Urinary bladder (tissue), 3 donors: ENCODE measurements at regions not wholly inside any gene's neighbourhood (a gene's known extent, or its start where the extent isn't known, plus 50 kb on each side); places are given as distances from the start of the nearest gene placed in this dataset.

Experiments used
- DNase-seq: peaks from one replicate; pipeline ENCODE4 v3.0.0-alpha.2; 2015; ENCODE audit errors: extremely low spot score
- H3K27ac ChIP-seq: one replicate; pipeline ENCODE4 v1.5.1; 2013; ENCODE audit warnings: low read depth, mild to moderate bottlenecking, moderate library complexity
- H3K36me3 ChIP-seq: one replicate; pipeline ENCODE4 v1.6.1; 2013; ENCODE audit warnings: mild to moderate bottlenecking, moderate library complexity; ENCODE audit not compliant: insufficient read depth
- H3K4me1 ChIP-seq: one replicate; pipeline ENCODE4 v1.6.1; 2013; ENCODE audit warnings: mild to moderate bottlenecking, moderate library complexity; ENCODE audit not compliant: insufficient read depth
- H3K4me3 ChIP-seq: one replicate; pipeline ENCODE4 v1.5.1; 2013; ENCODE audit warnings: low read depth, low read length
- WGBS: extraction: QIAGEN DNeasy Blood & Tissue Kit; methylation state at CpG from one replicate; pipeline ENCODE4 v1.1.7; 2013; 5-methylcytosine and 5-hydroxymethylcytosine counted together
- donor health status: healthy with polysubstance abuse.
- donor health status: healthy.

DNA sequence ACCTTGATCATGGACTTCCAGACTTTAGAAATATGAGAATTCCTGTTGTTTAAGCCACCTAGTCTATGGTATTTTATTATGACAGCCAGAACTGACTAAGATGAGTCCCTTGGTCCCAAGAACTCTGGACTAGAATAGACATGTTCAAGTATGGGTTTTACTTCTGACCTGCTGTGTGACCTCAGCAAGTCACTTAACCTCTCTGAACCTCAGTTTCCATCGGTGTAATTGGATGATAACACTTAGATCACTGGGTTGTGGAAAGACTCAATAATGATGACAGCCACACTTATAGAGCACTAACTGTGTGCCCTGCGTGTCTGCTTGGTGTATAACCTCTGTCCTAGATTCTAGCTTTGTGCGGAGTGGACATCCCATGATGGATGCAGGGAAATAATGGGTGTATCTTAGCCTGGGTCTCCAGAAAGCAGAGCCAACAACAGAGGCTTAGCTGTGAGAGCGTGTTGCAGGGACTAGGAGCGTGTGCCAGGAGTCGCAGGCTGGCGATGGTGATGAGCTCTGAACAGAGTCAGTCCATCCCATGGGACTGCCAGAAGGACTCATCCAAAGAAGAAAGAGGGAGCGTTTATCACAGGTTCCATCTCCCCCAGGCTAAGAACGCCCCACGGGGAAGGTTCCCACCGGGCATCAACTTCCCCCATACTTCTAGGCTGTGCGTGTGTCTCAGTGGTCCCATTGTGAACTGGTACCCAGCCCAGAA, 93.2 kb upstream of the TP53I11 start:
- 82% methylated on average over 12 of the region's 12 CpGs for WGBS
- no peak overlapping the region for H3K4me3 ChIP-seq
- H3K4me1 ChIP-seq: no peaks in the 10 kb centered on the region
- H3K27ac ChIP-seq: no peak overlapping the region
- no peak for DNase-seq
- no peaks in the 10 kb centered on the region for H3K36me3 ChIP-seq

DNA sequence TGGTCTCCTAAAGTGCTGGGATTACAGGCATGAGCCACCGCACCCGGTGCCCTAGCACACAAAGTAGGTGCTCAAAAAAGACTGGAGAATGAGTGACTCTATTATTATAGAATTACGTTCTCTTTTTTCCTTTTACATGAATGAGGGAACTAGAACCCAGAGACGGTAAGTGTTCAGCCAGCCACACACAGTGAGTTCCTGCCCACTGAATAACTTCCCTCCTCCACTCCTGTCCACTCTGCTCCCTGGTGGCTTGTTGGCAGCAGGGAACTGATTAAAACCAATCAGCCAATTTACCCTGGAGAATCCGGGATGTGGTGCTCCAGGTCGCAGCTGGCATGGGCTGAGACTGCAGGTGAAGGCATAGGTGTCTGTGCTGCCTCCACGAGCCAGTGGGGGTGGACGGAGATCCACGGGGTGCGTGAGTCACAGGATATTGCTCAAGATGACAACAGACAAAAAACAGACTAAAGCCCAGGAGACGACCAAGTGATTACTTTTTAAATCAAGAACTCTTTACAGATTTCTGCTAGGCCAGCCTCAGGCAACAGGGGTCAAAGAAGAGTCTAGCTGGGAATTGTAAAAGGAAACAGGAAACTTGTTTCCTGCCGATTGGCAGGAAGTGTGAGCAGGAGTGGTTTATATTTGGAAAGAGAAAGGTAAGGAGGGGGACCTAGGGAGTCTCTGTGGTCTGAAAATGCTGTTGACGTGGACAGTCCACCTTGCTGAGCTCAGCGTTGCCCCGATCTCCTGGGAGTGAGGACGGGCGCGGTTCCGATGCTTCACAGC, 95.2 kb upstream of the TP53I11 start:
- Histone ChIP-seq H3K27ac (peak overlapping the region; percentile 55), H3K36me3 (no peaks in the 10 kb centered on the region), H3K4me3 (no peak overlapping the region), H3K4me1 (no peaks in the 10 kb centered on the region)
- 65% methylated on average over 19 of the region's 19 CpGs for WGBS
- DNase-seq: no peak

DNA sequence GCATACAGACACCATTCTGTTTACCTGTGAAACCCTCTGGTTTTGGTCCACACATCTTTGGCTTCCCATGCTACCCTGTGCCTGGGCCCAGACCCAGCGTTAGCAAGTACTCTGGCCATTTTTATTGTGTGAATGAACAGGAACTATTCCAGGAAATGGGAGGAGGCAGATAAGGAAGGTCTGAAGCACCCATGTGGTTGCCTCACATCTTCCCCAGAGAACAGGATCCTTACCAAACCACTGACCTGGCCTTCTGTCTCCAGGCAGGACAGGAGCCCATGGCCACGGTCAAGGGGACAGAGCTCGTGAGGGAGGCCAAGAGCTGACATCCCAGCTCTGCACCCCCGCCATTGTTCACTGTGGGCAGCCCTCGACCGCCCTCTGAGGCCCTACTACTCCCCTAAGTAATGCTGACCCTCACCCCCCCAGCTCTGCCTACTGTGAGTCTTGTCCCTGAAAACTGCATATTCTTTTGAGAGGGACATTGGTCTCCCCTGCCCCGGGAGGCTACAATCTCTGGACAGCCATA, 97.7 kb upstream of the TP53I11 start:
- DNase-seq: no peak
- H3K4me3 ChIP-seq: no peak overlapping the region
- H3K27ac ChIP-seq: no peak overlapping the region
- no peaks in the 10 kb centered on the region for H3K36me3 ChIP-seq
- 83% methylated on average over 7 of the region's 7 CpGs for WGBS
- H3K4me1 ChIP-seq: no peaks in the 10 kb centered on the region

DNA sequence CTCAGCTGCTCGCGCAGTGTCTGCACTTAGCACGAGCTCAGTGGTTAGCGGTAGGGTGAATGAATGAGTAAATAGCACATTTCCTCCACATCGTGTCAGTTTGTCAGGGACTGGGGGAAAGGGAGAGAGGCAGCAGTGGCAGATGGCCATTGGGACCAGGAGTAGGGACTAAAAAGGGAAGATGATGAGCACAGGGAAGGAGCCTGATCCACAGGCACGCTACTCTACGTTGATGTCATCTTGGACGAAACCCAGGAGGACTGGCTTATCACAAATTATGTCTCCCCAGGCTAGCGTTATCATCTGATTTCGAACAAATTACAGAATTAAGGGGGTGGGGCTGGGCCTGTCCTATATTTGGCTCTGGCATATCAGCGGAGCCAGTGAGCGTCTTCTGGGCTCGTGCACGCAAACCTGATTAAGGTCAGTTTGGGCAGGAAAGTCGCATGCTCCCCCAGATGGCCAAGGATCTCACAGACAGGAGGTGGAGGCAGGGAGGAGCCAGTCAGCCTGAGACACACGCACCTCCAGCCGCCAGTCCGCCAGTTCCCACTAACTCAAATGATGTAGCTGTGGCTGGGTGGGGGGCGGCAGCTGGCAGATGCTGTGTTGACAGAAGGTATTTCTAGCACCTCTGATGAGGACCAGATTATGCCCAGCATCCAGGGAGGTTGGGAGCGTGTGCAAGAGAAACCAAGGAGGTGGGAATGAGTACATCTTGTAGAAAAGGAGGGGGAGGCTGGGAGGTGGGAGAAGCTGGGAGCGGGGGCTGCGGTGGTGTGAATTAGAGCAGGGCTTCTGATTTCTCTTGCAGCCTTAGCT, 97.4 kb upstream of the PRDM11 start:
- no peak overlapping the region for H3K27ac ChIP-seq

DNA sequence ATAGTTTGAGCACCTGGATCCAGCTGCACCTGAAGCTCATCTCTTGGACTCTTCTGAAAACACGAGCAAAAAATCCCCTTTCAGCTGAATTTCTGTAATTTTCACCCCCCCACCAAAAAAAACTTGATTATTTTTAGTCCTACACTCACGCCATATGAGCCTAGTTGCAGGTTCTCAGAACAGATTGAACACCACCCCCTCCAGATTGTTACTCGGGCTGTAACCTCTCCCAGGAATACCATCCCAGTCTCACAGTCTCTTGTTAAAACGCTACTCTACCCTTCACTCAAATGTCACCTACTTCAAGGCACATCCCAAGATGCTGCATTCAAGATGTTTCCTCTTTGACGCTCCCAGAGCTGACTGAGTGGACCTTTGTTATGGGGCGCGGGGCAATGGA, 96.3 kb upstream of the PRDM11 start:
- no peak overlapping the region for H3K27ac ChIP-seq
- WGBS: 93% methylated on average over 7 of the region's 7 CpGs
- H3K4me1 ChIP-seq: no peaks in the 10 kb centered on the region
- DNase-seq: no peak
- H3K4me3 ChIP-seq: no peak overlapping the region
- no peaks in the 10 kb centered on the region for H3K36me3 ChIP-seq

More for the DNA sequence above, 97.4 kb upstream of the PRDM11 start:
- Histone ChIP-seq H3K36me3 (no peaks in the 10 kb centered on the region), H3K4me1 (no peaks in the 10 kb centered on the region), H3K4me3 (no peak overlapping the region)
- WGBS: 33% methylated on average over 22 of the region's 22 CpGs
- DNase-seq: peak; percentile 59

DNA sequence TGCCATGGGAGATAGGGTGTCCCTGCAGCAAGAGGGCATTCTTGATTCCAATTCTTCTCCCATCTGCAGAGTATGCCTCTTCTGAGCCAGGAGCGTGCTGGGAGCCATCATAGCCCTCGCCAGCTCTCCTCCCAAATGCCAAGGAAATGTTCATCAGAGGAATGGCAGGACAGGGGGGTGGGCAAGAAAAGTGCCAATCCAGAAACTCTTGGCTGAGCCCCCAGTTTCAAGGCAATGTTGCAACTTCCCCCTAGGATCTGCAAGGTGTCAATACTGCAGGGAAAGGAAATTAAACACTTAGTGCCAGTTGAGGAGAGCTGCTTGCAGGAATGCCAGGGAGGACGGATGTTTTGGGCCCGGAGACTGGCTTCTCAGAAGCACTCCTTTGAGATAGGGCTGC, 94.8 kb upstream of the PRDM11 start:
- no peak overlapping the region for H3K4me3 ChIP-seq
- DNase-seq: no peak
- no peaks in the 10 kb centered on the region for H3K36me3 ChIP-seq
- no peak overlapping the region for H3K27ac ChIP-seq
- WGBS: 93% methylated on average over 4 of the region's 4 CpGs
- H3K4me1 ChIP-seq: no peaks in the 10 kb centered on the region

DNA sequence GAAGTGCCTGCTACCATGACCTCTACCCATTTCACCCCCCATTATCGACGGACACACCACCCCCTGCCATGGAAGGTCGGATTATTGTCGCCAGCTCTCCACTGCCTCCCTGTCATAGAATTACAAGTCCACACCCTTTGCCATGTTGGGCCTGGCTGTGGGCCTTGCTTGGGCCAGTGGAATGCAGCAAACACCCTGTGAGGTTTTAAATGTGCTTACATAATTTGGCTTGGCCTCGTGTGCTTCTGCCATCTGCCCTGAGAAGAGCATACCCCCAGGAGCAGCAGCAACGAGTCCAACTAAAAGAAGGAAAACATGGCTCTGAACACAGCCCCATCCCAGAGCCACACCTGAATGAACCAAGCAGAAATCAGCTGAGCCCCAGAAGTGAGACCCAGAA, 94.1 kb upstream of the PRDM11 start:
- WGBS: 79% methylated on average over 6 of the region's 6 CpGs
- Histone ChIP-seq H3K4me1 (no peaks in the 10 kb centered on the region), H3K27ac (no peak overlapping the region), H3K36me3 (no peaks in the 10 kb centered on the region), H3K4me3 (no peak overlapping the region)
- DNase-seq: no peak

DNA sequence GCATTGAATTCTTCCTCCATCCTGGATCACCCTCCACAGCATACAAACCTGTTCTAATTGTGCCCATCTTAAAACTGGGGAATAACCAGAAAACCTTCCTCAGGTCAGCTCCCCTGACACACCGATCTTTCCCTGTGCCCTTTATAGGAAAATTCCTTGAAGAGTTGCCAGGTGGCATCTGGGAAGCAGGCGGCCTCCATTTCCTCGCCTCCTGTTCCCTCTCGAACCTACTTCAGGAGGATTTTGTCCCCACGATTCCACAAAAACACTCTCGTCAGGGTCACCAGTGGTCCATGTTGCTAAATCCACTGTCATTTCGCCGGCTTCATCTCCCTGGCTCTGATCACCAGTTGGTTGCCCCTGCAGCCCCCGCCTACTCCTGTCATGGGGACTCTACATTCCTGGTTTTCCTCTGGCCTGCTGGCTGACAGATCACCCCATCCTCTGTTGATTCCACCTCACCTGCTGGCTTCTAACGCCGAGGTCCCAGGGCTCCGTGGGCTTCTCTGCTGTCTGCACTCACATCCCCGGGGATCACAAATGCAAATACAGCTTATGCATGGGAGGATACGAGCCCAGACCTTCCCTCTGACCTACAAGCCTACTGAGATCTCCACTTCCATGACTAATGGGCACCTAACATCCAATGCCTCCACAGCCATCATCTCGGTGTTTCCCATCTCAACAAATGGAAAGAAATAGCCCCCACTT, 92.5 kb upstream of the PRDM11 start:
- H3K4me3 ChIP-seq: no peak overlapping the region
- no peak for DNase-seq
- no peaks in the 10 kb centered on the region for H3K4me1 ChIP-seq
- no peak overlapping the region for H3K27ac ChIP-seq
- H3K36me3 ChIP-seq: no peaks in the 10 kb centered on the region
- 82% methylated on average over 15 of the region's 15 CpGs for WGBS

DNA sequence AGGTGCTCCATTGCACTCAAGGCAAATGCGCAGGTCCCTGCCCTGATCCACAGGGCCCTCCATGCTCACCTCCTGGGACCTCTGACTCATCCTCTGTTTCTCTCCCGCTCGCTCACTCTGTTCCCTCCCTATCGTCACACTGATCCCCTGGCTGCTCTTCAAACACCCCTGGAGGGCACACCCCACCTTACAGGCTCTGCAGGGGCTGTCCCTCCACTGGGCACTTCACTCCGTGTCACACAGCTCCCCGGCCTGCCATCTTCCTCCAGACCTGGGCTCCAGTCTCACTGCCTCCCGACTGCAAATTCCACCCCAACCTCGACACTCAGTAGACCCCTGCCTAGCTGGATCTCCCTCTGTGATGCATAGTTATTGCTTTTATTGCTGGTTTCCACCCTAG, 91.5 kb upstream of the PRDM11 start:
- no peak overlapping the region for H3K4me3 ChIP-seq
- WGBS: 90% methylated on average over 8 of the region's 8 CpGs
- no peaks in the 10 kb centered on the region for H3K4me1 ChIP-seq
- H3K36me3 ChIP-seq: no peaks in the 10 kb centered on the region
- no peak for DNase-seq
- H3K27ac ChIP-seq: no peak overlapping the region

DNA sequence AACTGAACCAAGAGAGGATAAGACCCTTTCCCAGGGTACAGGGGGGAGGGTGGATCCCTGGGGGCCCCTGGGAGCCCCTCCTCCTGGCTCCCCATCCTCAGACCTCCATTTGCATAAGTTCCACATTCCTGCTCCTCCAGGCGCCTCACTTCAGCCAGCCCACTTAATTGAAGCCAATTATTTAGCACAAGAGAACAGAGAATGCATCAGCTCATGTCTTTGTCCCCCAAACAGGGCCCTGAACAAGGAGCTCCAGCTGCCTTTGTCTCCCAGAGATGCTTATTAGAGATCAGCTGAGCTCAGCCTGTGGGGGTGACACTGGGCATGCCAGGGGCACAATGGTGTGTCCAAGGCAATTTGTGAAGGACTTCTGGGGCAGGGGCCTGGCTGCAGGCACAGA, 89.9 kb upstream of the PRDM11 start:
- Histone ChIP-seq H3K36me3 (no peaks in the 10 kb centered on the region), H3K27ac (no peak overlapping the region), H3K4me3 (no peak overlapping the region), H3K4me1 (no peaks in the 10 kb centered on the region)
- no peak for DNase-seq
- WGBS: 87% methylated on average over 1 of the region's 1 CpG

DNA sequence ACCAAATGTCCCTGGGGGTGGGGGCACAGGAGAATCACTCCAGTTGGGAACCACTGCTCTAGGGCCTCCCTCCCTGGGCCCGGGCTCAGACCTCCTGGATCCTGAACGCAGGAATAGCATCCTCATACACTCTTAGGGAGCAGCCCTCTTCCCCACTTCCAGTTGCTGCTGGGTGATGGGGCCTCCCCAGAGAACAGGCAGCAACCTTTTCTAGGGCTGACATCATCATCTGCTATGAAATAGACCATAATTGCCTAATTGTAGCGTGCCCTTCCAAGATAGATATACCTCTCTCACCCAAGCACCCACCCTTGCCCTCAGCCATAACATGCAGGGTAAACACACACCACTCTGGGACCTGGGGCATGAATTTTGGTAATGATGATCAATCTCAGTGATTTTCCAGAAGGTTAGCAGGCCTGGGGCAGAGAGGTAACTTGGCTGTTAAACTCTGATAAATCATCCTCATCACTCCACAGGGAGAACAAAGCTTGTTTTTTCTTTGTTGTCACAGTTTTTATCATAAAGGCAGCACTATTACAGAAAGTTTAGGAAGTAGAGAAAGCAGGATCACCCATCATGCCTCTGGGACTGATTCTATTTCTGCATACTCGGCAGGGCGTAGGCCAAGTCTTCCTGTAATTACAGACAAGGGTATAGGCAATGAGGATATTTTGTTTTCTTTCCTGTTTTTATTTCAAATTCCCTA, 88.3 kb upstream of the PRDM11 start:
- Histone ChIP-seq H3K4me1 (no peaks in the 10 kb centered on the region), H3K36me3 (no peaks in the 10 kb centered on the region), H3K27ac (no peak overlapping the region), H3K4me3 (no peak overlapping the region)
- DNase-seq: no peak
- whole genome bisulfite sequencing: 85% methylated on average over 5 of the region's 5 CpGs

DNA sequence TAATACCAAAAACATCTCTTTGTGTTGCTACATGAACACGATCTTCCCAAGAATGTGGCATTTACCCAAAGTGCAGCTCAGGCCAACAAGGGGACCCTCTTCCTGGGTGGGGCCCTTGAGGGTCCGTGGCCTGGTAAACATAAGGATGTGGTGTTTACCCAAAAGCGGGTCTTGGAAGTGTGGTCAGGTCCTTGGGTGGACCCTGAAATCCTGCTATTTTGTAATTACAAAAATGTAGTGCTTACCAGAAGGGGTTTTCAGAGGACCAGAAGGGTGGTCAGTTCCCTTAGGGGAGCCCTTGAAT, 87.8 kb upstream of the PRDM11 start:
- Histone ChIP-seq H3K27ac (no peak overlapping the region), H3K36me3 (no peaks in the 10 kb centered on the region), H3K4me1 (no peaks in the 10 kb centered on the region), H3K4me3 (no peak overlapping the region)
- DNase-seq: no peak
- 67% methylated on average over 3 of the region's 3 CpGs for WGBS

DNA sequence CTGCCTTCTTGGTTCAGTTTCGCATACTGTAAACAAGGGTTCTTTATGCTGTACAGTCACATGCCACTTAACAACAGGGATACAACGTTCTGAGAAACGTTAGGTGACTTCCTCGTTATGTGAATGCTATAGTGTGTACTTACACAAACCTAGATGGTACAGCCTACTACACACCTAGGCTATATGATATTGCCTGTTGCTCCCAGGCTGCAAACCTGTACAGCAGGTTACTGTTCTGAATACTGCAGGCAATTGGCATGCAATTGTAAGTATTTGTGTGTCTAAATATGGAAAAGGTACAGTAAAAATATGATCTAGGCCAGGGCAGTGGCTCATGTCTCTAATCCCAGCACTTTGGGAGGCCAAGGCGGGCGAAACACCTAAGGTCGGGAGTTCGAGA, 85.7 kb upstream of the PRDM11 start:
- WGBS: 81% methylated on average over 8 of the region's 8 CpGs
- no peak overlapping the region for H3K27ac ChIP-seq
- H3K4me1 ChIP-seq: no peaks in the 10 kb centered on the region
- no peak overlapping the region for H3K4me3 ChIP-seq
- DNase-seq: no peak
- no peaks in the 10 kb centered on the region for H3K36me3 ChIP-seq
